B cell (primary cell): ENCODE measurements at regions not wholly inside any gene's neighbourhood (a gene's known extent, or its start where the extent isn't known, plus 50 kb on each side); places are given as distances from the start of the nearest gene placed in this dataset.

ENCODE experiments used
- ATAC-seq: fragments of 200-7000 bp; cut with Tn5 transposase; one replicate; pipeline ENCODE4 v1.10.0; 2021; ENCODE audit warnings: low read depth, mild to moderate bottlenecking, moderate number of reproducible peaks, moderate library complexity
- CTCF ChIA-PET: fragments of 350-600 bp; sonication (Branson Sonifier 250); formaldehyde crosslinking; loops from one replicate; lab custom pipeline; 2021; ENCODE audit warnings: antibody characterized with exemption, inconsistent platforms; lab: Charles Lee
- POLR2A ChIA-PET: fragments of 350-600 bp; sonication (Branson Sonifier 250); formaldehyde crosslinking; loops from one replicate; lab custom pipeline; 2021; ENCODE audit warnings: antibody characterized with exemption; lab: Charles Lee
- DNase-seq: peaks from one replicate; pipeline ENCODE4 v3.0.0; 2013
- H2AFZ ChIP-seq: 2 replicates; pipeline ENCODE4 v1.6.1; 2012; ENCODE audit warnings: mild to moderate bottlenecking, low read depth, low read length; ENCODE audit not compliant: insufficient read depth, poor library complexity, severe bottlenecking
- H3K27ac ChIP-seq, 2 donors: 1 replicate in 1 of 2; 2 replicates in 1 of 2; pipeline ENCODE4 v1.5.1; 2012 to 2013; ENCODE audit warnings: low read length in 2 of 2, mild to moderate bottlenecking in 2 of 2, moderate library complexity in 1 of 2
- H3K27me3 ChIP-seq, 4 experiments: fragments of 200-600 bp in 1 of 4; sonication (generic) in 1 of 4; replicated peaks in 1 of 4; 1 replicate in 2 of 4; 2 replicates in 2 of 4; pipeline versions ENCODE4 v1.6.1 to v1.7.0; 2013 to 2016; ENCODE audit warnings: low read length in 3 of 4, mild to moderate bottlenecking in 2 of 4, mixed read lengths in 1 of 4, moderate library complexity in 1 of 4; ENCODE audit not compliant: insufficient read depth in 4 of 4, control insufficient read depth in 3 of 4; ENCODE audit errors: control extremely low read depth in 1 of 4
- H3K36me3 ChIP-seq, 2 experiments: replicated peaks in 1 of 2; 1 replicate in 1 of 2; 2 replicates in 1 of 2; pipeline versions ENCODE4 v1.6.1 to v1.7.1; 2013; ENCODE audit warnings: low read length in 1 of 2; ENCODE audit not compliant: insufficient read depth in 2 of 2, control insufficient read depth in 1 of 2; ENCODE audit errors: control extremely low read depth in 1 of 2, extremely low read depth in 1 of 2
- H3K4me1 ChIP-seq, 2 donors: fragments of 200-600 bp in 1 of 2; sonication (generic) in 1 of 2; 1 replicate in 1 of 2; 2 replicates in 1 of 2; pipeline versions ENCODE4 v1.5.1 to v1.6.1; 2013 to 2017; ENCODE audit warnings: low read length in 2 of 2; ENCODE audit not compliant: control insufficient read depth in 2 of 2, insufficient read depth in 2 of 2
- H3K4me2 ChIP-seq: replicated peaks from 2 replicates; pipeline ENCODE3; 2012; ENCODE audit warnings: mild to moderate bottlenecking, low read depth, low read length; ENCODE audit not compliant: poor library complexity, severe bottlenecking
- H3K4me3 ChIP-seq, 5 experiments: fragments of 200-600 bp in 1 of 5; sonication (generic) in 1 of 5; 1 replicate in 3 of 5; 2 replicates in 2 of 5; pipeline versions ENCODE4 v1.5.1 to v1.7.0; 2011 to 2016; ENCODE audit warnings: low read length in 4 of 5, mild to moderate bottlenecking in 4 of 5, low read depth in 2 of 5, control low read depth in 1 of 5, moderate library complexity in 1 of 5; ENCODE audit not compliant: insufficient read depth in 1 of 5; ENCODE audit errors: control extremely low read depth in 1 of 5, extremely low read depth in 1 of 5
- H3K79me2 ChIP-seq: fragments of 200-600 bp; sonication (generic); one replicate; pipeline ENCODE4 v1.6.0; 2016; ENCODE audit warnings: low read length; ENCODE audit not compliant: control insufficient read depth, insufficient read depth
- H3K9ac ChIP-seq: fragments of 200-600 bp; sonication (generic); 2 replicates; pipeline ENCODE4 v1.6.1; 2017; ENCODE audit warnings: mild to moderate bottlenecking, low read length, moderate library complexity
- H3K9me3 ChIP-seq, 3 donors: one replicate each; pipeline versions ENCODE4 v1.6.1 to v1.7.1; 2013; ENCODE audit warnings: low read length in 2 of 3; ENCODE audit not compliant: control insufficient read depth in 2 of 3, insufficient read depth in 1 of 3; ENCODE audit errors: control extremely low read depth in 1 of 3
- H4K20me1 ChIP-seq: 2 replicates; pipeline ENCODE4 v1.6.0; 2012; ENCODE audit warnings: mild to moderate bottlenecking, low read length; ENCODE audit not compliant: insufficient read depth, control insufficient read depth, poor library complexity, severe bottlenecking
- H3K27ac Mint-ChIP-seq: one replicate; pipeline ENCODE4 v1.8.0; 2021; ENCODE audit warnings: mixed read lengths
- H3K27me3 Mint-ChIP-seq: one replicate; pipeline ENCODE4 v1.8.0; 2021; ENCODE audit warnings: mixed read lengths
- H3K4me1 Mint-ChIP-seq: one replicate; pipeline ENCODE4 v1.8.0; 2021; ENCODE audit warnings: mixed read lengths
- H3K4me3 Mint-ChIP-seq: one replicate; pipeline ENCODE4 v1.8.0; 2021; ENCODE audit warnings: mixed read lengths
- H3K9me3 Mint-ChIP-seq: one replicate; pipeline ENCODE4 v1.8.0; 2022; ENCODE audit warnings: mixed read lengths; ENCODE audit not compliant: insufficient read depth
- EZH2 ChIP-seq: IDR thresholded peaks from 2 replicates; pipeline ENCODE4 v1.6.1; 2012; ENCODE audit warnings: borderline replicate concordance, low read depth, mild to moderate bottlenecking, moderate library complexity, low read length; ENCODE audit not compliant: insufficient read depth, poor library complexity, severe bottlenecking
- WGBS: methylation state at CpG from one replicate; pipeline ENCODE4 v1.1.5; 2013; ENCODE audit warnings: missing lambda C conversion rate; ENCODE audit not compliant: insufficient coverage; 5-methylcytosine and 5-hydroxymethylcytosine counted together
- intact Hi-C: fragments of 100-400 bp; cut with micrococcal nuclease; formaldehyde crosslinking; loops from one replicate; pipeline ENCODE4 v1.10.0; 2022
- TF ChIP-seq, protein P1 (sequence below): fragments of 200-600 bp; IDR thresholded peaks from one replicate; pipeline ENCODE4 v1.8.0; 2022; ENCODE audit warnings: antibody characterized with exemption, mild to moderate bottlenecking

DNA sequence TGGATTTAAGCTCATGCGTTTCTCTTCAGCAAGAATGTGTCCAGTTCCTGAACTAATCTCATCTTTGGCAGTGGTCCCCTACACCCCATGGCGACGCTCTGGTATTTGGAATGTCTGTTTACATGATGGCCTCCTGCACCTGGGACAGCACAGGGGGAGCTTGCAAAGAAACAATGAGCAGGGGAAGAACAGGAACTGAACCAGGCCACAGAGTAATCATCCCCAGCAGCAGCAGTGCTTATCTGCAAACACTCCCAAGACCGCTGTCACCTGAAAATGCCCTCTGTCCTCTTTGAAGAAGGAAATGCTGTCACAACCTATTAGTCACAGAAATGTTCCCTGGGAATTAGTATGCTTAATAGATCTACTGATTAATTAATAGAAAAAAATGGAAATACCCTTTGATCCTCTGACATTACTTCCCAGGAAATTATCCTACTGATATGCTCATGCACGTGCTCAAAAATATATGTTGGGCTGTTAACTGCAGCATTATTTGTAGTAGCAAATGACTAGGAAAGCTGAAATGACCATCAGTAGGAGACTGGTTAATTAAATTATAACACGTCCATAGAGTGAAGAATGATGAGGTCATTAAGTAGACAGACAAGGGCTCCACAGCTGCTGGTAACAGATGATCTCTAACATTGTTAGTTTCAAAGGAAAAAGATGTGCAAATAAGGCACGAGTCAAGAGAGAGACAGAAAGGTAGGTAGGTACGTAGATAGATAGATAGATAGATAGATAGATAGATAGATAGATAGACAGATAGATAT, 279.3 kb upstream of the FLRT2 start:
- intact Hi-C loops: no loop called here
- Mint-ChIP-seq H3K27me3 (no peaks in the 10 kb centered on the region), H3K4me1 (no peaks in the 10 kb centered on the region), H3K4me3 (no peak overlapping the region), H3K27ac (no peak overlapping the region), H3K9me3 (no peaks in the 10 kb centered on the region)
- CTCF ChIA-PET: no interaction called here
- Histone ChIP-seq H2AFZ (no peak overlapping the region), H3K9ac (no peak overlapping the region), H3K4me2 (no peak overlapping the region), H3K27me3 (no peaks in the 10 kb centered on the region), H4K20me1 (no peaks in the 10 kb centered on the region), H3K9me3 (peaks cover 0 to 3% (median 0%) of the 10 kb centered on the region in 3 donors), H3K36me3 (no peaks in the 10 kb centered on the region), H3K27ac (no peak overlapping the region), H3K79me2 (no peaks in the 10 kb centered on the region), H3K4me1 (no peaks in the 10 kb centered on the region), H3K4me3 (no peak overlapping the region)
- 95% methylated on average over 6 of the region's 8 CpGs for WGBS
- ATAC-seq: no peak
- TF ChIP-seq EZH2: no peak
- TF ChIP-seq, protein P1, sequence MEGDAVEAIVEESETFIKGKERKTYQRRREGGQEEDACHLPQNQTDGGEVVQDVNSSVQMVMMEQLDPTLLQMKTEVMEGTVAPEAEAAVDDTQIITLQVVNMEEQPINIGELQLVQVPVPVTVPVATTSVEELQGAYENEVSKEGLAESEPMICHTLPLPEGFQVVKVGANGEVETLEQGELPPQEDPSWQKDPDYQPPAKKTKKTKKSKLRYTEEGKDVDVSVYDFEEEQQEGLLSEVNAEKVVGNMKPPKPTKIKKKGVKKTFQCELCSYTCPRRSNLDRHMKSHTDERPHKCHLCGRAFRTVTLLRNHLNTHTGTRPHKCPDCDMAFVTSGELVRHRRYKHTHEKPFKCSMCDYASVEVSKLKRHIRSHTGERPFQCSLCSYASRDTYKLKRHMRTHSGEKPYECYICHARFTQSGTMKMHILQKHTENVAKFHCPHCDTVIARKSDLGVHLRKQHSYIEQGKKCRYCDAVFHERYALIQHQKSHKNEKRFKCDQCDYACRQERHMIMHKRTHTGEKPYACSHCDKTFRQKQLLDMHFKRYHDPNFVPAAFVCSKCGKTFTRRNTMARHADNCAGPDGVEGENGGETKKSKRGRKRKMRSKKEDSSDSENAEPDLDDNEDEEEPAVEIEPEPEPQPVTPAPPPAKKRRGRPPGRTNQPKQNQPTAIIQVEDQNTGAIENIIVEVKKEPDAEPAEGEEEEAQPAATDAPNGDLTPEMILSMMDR: no peak
- POLR2A ChIA-PET: no interaction called here
- no peak for DNase-seq

GRCh38 chr14:85252011-85252410, 277.9 kb upstream of the FLRT2 start:
- intact Hi-C loops: no loop called here
- CTCF ChIA-PET: no interaction called here

More at GRCh38 chr14:85252011-85252410, 277.9 kb upstream of the FLRT2 start:
- no CpG with 5 or more reads among the region's 1 CpG for WGBS
- DNase-seq (no peak), ATAC-seq (no peak)
- Histone ChIP-seq H3K27ac (no peak overlapping the region), H3K4me3 (no peak overlapping the region), H3K9me3 (peaks cover 0 to 3% (median 0%) of the 10 kb centered on the region in 3 donors), H3K79me2 (no peaks in the 10 kb centered on the region), H2AFZ (no peak overlapping the region), H3K4me2 (no peak overlapping the region), H4K20me1 (no peaks in the 10 kb centered on the region), H3K36me3 (no peaks in the 10 kb centered on the region), H3K9ac (no peak overlapping the region), H3K4me1 (no peaks in the 10 kb centered on the region), H3K27me3 (no peaks in the 10 kb centered on the region)
- peaks cover 1% of the 10 kb centered on the region for H3K9me3 Mint-ChIP-seq
- H3K4me1 Mint-ChIP-seq: no peaks in the 10 kb centered on the region
- no peak overlapping the region for H3K4me3 Mint-ChIP-seq
- no peak for TF ChIP-seq EZH2
- TF ChIP-seq, protein P1: no peak
- H3K27ac Mint-ChIP-seq: no peak overlapping the region
- POLR2A ChIA-PET: no interaction called here
- no peaks in the 10 kb centered on the region for H3K27me3 Mint-ChIP-seq
